Spleen (tissue), 7 donors: ENCODE measurements at regions not wholly inside any gene's neighbourhood (a gene's known extent, or its start where the extent isn't known, plus 50 kb on each side); places are given as distances from the start of the nearest gene placed in this dataset.
"Not testable (repeated sequence)": the region's sequence is repeated elsewhere in the genome, so short reads cannot be mapped to it uniquely, and the experiment has no call there.

Source experiments
- POLR2A ChIP-seq, 3 donors: fragments of 450-650 bp; IDR thresholded peaks; one replicate each; pipeline ENCODE4 v1.5.1; 2017; ENCODE audit warnings: antibody characterized with exemption in 3 of 3, mild to moderate bottlenecking in 1 of 3
- POLR2AphosphoS5 ChIP-seq, 3 donors: sonication (generic); formaldehyde crosslinking; IDR thresholded peaks; one replicate each; pipeline ENCODE4 v1.5.1; 2017; ENCODE audit warnings: antibody characterized with exemption in 3 of 3
- TF ChIP-seq, protein P1 (sequence below), 11 experiments: fragments of 200-600 bp in 7 of 11; fragments of 450-650 bp in 4 of 11; sonication (generic) in 4 of 11; IDR thresholded peaks in 8 of 11; conservative IDR thresholded peaks in 3 of 11; 1 replicate in 7 of 11; 2 replicates in 4 of 11; pipeline versions ENCODE4 v1.4.0 to v1.8.0; 2016 to 2021; ENCODE audit warnings: antibody characterized with exemption in 11 of 11, inconsistent platforms in 4 of 11, mild to moderate bottlenecking in 1 of 11
- donor health status: DM: no; HTN: no; CAD: no; lungs with moderate emphysema.
- donor health status: DM: no; HTN: no; CAD: no.
- donor health status: DM: no; HTN: no; CAD: no.

DNA sequence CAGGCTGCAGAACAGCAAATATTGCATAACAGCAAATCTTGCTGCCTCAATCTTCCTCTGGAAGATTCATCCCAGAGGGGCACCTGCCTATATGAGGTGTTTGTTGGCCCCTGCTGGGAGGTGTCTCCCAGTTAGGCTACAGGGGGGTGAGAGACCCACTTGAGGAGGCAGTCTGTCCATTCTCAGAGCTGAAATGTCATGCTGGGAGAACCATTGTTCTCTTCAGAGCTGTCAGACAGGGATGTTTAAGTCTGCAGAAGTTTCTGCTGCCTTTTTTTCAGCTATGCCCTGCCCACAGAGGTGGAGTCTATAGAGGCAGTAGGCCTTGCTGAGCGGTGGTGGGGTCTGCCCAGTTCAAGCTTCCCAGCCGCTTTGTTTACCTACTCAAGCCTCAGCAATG lies 187.7 kb downstream of the TPBG start:
- TF ChIP-seq, protein P1, sequence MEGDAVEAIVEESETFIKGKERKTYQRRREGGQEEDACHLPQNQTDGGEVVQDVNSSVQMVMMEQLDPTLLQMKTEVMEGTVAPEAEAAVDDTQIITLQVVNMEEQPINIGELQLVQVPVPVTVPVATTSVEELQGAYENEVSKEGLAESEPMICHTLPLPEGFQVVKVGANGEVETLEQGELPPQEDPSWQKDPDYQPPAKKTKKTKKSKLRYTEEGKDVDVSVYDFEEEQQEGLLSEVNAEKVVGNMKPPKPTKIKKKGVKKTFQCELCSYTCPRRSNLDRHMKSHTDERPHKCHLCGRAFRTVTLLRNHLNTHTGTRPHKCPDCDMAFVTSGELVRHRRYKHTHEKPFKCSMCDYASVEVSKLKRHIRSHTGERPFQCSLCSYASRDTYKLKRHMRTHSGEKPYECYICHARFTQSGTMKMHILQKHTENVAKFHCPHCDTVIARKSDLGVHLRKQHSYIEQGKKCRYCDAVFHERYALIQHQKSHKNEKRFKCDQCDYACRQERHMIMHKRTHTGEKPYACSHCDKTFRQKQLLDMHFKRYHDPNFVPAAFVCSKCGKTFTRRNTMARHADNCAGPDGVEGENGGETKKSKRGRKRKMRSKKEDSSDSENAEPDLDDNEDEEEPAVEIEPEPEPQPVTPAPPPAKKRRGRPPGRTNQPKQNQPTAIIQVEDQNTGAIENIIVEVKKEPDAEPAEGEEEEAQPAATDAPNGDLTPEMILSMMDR (IDR thresholded peaks at IDR 0.05 in 8 of 11, conservative IDR thresholded peaks at IDR 0.05 in 3 of 11) = not testable (repeated sequence)
- TF ChIP-seq POLR2AphosphoS5, POLR2A (IDR thresholded peaks at IDR 0.05): not testable (repeated sequence)
